Gastrocnemius medialis (tissue), 4 donors: ENCODE measurements at regions not wholly inside any gene's neighbourhood (a gene's known extent, or its start where the extent isn't known, plus 50 kb on each side); places are given as distances from the start of the nearest gene placed in this dataset.

ENCODE experiments used
- POLR2A ChIP-seq, 2 donors: fragments of 450-650 bp; IDR thresholded peaks; one replicate each; pipeline ENCODE4 v1.6.1; 2017; ENCODE audit warnings: antibody characterized with exemption in 2 of 2, mild to moderate bottlenecking in 2 of 2, moderate library complexity in 2 of 2
- TF ChIP-seq, protein P1 (sequence below), 5 experiments: fragments of 450-650 bp in 3 of 5; fragments of 200-600 bp in 2 of 5; sonication (generic) in 2 of 5; IDR thresholded peaks in 4 of 5; conservative IDR thresholded peaks in 1 of 5; 1 replicate in 4 of 5; 2 replicates in 1 of 5; pipeline ENCODE4 v1.5.1; 2016 to 2019; ENCODE audit warnings: antibody characterized with exemption in 5 of 5, mild to moderate bottlenecking in 3 of 5, moderate library complexity in 3 of 5

- TF ChIP-seq, protein P1, sequence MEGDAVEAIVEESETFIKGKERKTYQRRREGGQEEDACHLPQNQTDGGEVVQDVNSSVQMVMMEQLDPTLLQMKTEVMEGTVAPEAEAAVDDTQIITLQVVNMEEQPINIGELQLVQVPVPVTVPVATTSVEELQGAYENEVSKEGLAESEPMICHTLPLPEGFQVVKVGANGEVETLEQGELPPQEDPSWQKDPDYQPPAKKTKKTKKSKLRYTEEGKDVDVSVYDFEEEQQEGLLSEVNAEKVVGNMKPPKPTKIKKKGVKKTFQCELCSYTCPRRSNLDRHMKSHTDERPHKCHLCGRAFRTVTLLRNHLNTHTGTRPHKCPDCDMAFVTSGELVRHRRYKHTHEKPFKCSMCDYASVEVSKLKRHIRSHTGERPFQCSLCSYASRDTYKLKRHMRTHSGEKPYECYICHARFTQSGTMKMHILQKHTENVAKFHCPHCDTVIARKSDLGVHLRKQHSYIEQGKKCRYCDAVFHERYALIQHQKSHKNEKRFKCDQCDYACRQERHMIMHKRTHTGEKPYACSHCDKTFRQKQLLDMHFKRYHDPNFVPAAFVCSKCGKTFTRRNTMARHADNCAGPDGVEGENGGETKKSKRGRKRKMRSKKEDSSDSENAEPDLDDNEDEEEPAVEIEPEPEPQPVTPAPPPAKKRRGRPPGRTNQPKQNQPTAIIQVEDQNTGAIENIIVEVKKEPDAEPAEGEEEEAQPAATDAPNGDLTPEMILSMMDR (IDR thresholded peaks at IDR 0.05 in 4 of 5, conservative IDR thresholded peaks at IDR 0.05 in 1 of 5) = no peak
- no peak for TF ChIP-seq POLR2A (IDR thresholded peaks at IDR 0.05)
Observed at GRCh38 chr22:34608540-34609115, 457.3 kb upstream of the ISX start.
